ENCODE measurements at regions not wholly inside any gene's neighbourhood (a gene's known extent, or its start where the extent isn't known, plus 50 kb on each side); places are given as distances from the start of the nearest gene placed in this dataset.

DNA sequence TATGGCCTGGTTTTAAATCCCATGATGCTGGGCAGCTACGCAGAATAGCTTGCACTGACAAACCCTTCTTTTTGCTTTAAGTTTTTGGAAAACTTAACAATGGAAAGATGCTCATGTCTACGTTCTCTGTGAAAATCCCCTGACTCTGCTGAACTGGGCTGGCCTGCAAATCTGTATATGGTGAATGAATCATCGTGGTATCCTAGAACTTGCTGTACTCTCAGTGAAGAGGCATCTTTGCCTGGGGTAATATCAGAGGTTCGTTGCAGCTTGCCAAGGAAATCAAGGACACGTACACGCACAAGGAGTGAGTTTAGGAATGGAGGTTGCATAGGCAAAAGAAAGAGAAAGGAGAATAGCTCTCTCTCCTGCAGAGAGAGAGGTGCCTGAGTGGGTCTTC lies 382.0 kb upstream of the ADARB2 start:
- Histone ChIP-seq H3K27me3 (ENCODE audit: control insufficient read depth in 1 of 2, insufficient read depth in 2 of 2, low read length in 2 of 2) (no peaks in the 10 kb centered on the region), H3K36me3 (ENCODE audit: insufficient read depth, low read length) (no peaks in the 10 kb centered on the region), H3K27ac (ENCODE audit: low read depth in 1 of 2, low read length in 2 of 2) (no peak overlapping the region), H3K4me3 (ENCODE audit: low read length) (no peak overlapping the region), H3K4me1 (ENCODE audit: insufficient read depth, low read length) (no peaks in the 10 kb centered on the region), H3K9me3 (ENCODE audit: control insufficient read depth in 1 of 2, insufficient read depth in 1 of 2, low read length in 2 of 2) (peaks cover 0 to 7% of the 10 kb centered on the region in 2 experiments)
- Mint-ChIP-seq H3K9me3 (no peaks in the 10 kb centered on the region), H3K27me3 (no peaks in the 10 kb centered on the region), H3K4me3 (no peak overlapping the region), H3K4me1 (ENCODE audit: low read depth) (no peaks in the 10 kb centered on the region), H3K36me3 (ENCODE audit: low read depth) (no peaks in the 10 kb centered on the region), H3K27ac (no peak overlapping the region)
- CTCF ChIA-PET, result no interaction called here
- intact Hi-C loops (cut with DNase I, micrococcal nuclease), result no loop called here
- ATAC-seq (ENCODE audit: poor library complexity) (no peak), DNase-seq (no peak)
- no peak for TF ChIP-seq CTCF (IDR thresholded peaks at IDR 0.05)
- POLR2A ChIA-PET, result no interaction called here

DNA sequence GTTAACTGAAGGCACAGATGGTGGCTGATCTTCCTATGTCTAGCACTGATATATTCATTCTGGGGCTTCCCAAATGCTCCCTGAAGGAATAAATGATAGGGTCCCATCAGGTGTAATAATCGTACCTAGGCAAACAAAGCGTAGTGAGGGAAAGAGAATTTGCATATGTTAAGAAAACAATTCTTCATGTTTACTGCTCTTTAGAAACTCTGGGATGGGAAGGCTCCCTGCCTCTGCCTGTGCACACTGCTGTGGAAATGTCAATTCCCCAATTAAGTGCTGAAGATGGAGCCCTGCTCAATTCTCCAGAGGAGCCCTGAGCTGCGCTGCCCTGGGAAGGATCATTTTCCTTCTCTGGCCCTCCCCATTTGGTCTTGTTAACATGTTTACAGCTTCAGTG lies 380.9 kb upstream of the ADARB2 start:
- H3K36me3 ChIP-seq (ENCODE audit: insufficient read depth, low read length), result no peaks in the 10 kb centered on the region
- TF ChIP-seq CTCF (IDR thresholded peaks at IDR 0.05), result no peak
- DNase-seq (no peak), ATAC-seq (ENCODE audit: poor library complexity) (no peak)
- H3K4me1 Mint-ChIP-seq (ENCODE audit: low read depth), result no peaks in the 10 kb centered on the region
- H3K4me1 ChIP-seq (ENCODE audit: insufficient read depth, low read length), result no peaks in the 10 kb centered on the region
- intact Hi-C loops (cut with DNase I, micrococcal nuclease), result no loop called here
- H3K9me3 Mint-ChIP-seq, result no peaks in the 10 kb centered on the region
- no peak overlapping the region for H3K27ac ChIP-seq (ENCODE audit: low read depth in 1 of 2, low read length in 2 of 2)
- no peak overlapping the region for H3K27ac Mint-ChIP-seq
- no peak overlapping the region for H3K4me3 Mint-ChIP-seq
- H3K36me3 Mint-ChIP-seq (ENCODE audit: low read depth), result no peaks in the 10 kb centered on the region
- H3K9me3 ChIP-seq (ENCODE audit: control insufficient read depth in 1 of 2, insufficient read depth in 1 of 2, low read length in 2 of 2), result peaks cover 0 to 10% of the 10 kb centered on the region in 2 experiments
- ChIA-PET CTCF (no interaction called here), POLR2A (no interaction called here)
- no peak overlapping the region for H3K4me3 ChIP-seq (ENCODE audit: low read length)
- no peaks in the 10 kb centered on the region for H3K27me3 ChIP-seq (ENCODE audit: control insufficient read depth in 1 of 2, insufficient read depth in 2 of 2, low read length in 2 of 2)
- H3K27me3 Mint-ChIP-seq, result no peaks in the 10 kb centered on the region

GRCh38 chr10:2117641-2118040 lies 380.3 kb upstream of the ADARB2 start:
- intact Hi-C loops (cut with DNase I, micrococcal nuclease), result no loop called here
- no peaks in the 10 kb centered on the region for H3K36me3 Mint-ChIP-seq (ENCODE audit: low read depth)
- no peak for ATAC-seq (ENCODE audit: poor library complexity)
- Histone ChIP-seq H3K27me3 (ENCODE audit: control insufficient read depth in 1 of 2, insufficient read depth in 2 of 2, low read length in 2 of 2) (no peaks in the 10 kb centered on the region), H3K9me3 (ENCODE audit: control insufficient read depth in 1 of 2, insufficient read depth in 1 of 2, low read length in 2 of 2) (peaks cover 0 to 10% of the 10 kb centered on the region in 2 experiments), H3K4me3 (ENCODE audit: low read length) (no peak overlapping the region), H3K4me1 (ENCODE audit: insufficient read depth, low read length) (no peaks in the 10 kb centered on the region), H3K27ac (ENCODE audit: low read depth in 1 of 2, low read length in 2 of 2) (no peak overlapping the region), H3K36me3 (ENCODE audit: insufficient read depth, low read length) (no peaks in the 10 kb centered on the region)
- ChIA-PET CTCF (no interaction called here), POLR2A (no interaction called here)
- H3K27ac Mint-ChIP-seq, result no peak overlapping the region
- no peak for TF ChIP-seq CTCF (IDR thresholded peaks at IDR 0.05)
- no peak overlapping the region for H3K4me3 Mint-ChIP-seq
- no peaks in the 10 kb centered on the region for H3K9me3 Mint-ChIP-seq
- no peaks in the 10 kb centered on the region for H3K4me1 Mint-ChIP-seq (ENCODE audit: low read depth)
- H3K27me3 Mint-ChIP-seq, result no peaks in the 10 kb centered on the region
- DNase-seq, result no peak
